A549 (cell line): ENCODE measurements at regions not wholly inside any gene's neighbourhood (a gene's known extent, or its start where the extent isn't known, plus 50 kb on each side); places are given as distances from the start of the nearest gene placed in this dataset.
"Not testable (repeated sequence)": the region's sequence is repeated elsewhere in the genome, so short reads cannot be mapped to it uniquely, and the experiment has no call there.

Source experiments
- CEBPB ChIP-seq, 2 experiments: fragments of >200 bp in 1 of 2; sonication (Bioruptor Twin) in 1 of 2; formaldehyde crosslinking in 1 of 2; IDR thresholded peaks; 2 replicates each; pipeline ENCODE4 v1.6.1; 2012 to 2016
- CTCF ChIP-seq: fragments of >200 bp; sonication (Bioruptor Twin); formaldehyde crosslinking; IDR thresholded peaks from 3 replicates; pipeline ENCODE4 v1.5.1; 2016
- POLR2A ChIP-seq: IDR thresholded peaks from 2 replicates; pipeline ENCODE4 v1.6.1; 2012; ENCODE audit warnings: mild to moderate bottlenecking, low read length
- RFX5 ChIP-seq: fragments of 450-650 bp; IDR thresholded peaks from 2 replicates; pipeline ENCODE4 v1.7.1; 2014; ENCODE audit warnings: antibody characterized with exemption, mild to moderate bottlenecking, moderate library complexity
- RNF2 ChIP-seq: fragments of 200-600 bp; sonication (generic); IDR thresholded peaks from 2 replicates; pipeline ENCODE4 v1.6.1; 2016; ENCODE audit warnings: low read depth, mild to moderate bottlenecking, antibody characterized with exemption, moderate library complexity, borderline replicate concordance

GRCh38 chr13:43956975-43957374 lies 77.3 kb downstream of the LACC1 start:
- not testable (repeated sequence) for TF ChIP-seq CTCF; POLR2A; RFX5; RNF2; CEBPB (IDR thresholded peaks at IDR 0.05)
